IMR-90 (cell line): ENCODE measurements at regions not wholly inside any gene's neighbourhood (a gene's known extent, or its start where the extent isn't known, plus 50 kb on each side); places are given as distances from the start of the nearest gene placed in this dataset.

Experiments
- ATAC-seq: fragments of 200-7000 bp; cut with Tn5 transposase; 2 replicates; pipeline ENCODE4 v1.9.1; 2020; ENCODE audit warnings: low read depth, mild to moderate bottlenecking, moderate library complexity
- BruUV-seq: library from RNA; stranded (reverse); fragments of 400-500 nt; replicated peaks from 2 replicates; lab custom pipeline; 2021; lab: Mats Ljungman, UMichigan
- CTCF ChIA-PET: fragments of 300-600 bp; formaldehyde crosslinking; extraction: SDS; loops from one replicate; lab custom pipeline; 2021; ENCODE audit warnings: antibody characterized with exemption; lab: Yijun Ruan, JAX
- POLR2A ChIA-PET: fragments of 300-600 bp; sonication (Branson Sonifier 250); formaldehyde crosslinking; loops from one replicate; lab custom pipeline; 2022; ENCODE audit warnings: antibody characterized with exemption; ENCODE audit not compliant: unreplicated experiment; lab: Charles Lee
- DNase-seq: peaks from one replicate; pipeline ENCODE4 v3.0.0; 2013
- H2AFZ ChIP-seq: replicated peaks from 2 replicates; pipeline ENCODE3; 2013; ENCODE audit warnings: low read length, mild to moderate bottlenecking; ENCODE audit not compliant: poor library complexity
- H2AK5ac ChIP-seq: 2 replicates; pipeline ENCODE4 v1.6.1; 2013; ENCODE audit warnings: low read depth, low read length, inconsistent platforms
- H2AK9ac ChIP-seq: replicated peaks from 2 replicates; pipeline ENCODE3; 2013; ENCODE audit warnings: mild to moderate bottlenecking, low read depth, low read length, moderate library complexity; ENCODE audit not compliant: poor library complexity
- H2BK120ac ChIP-seq: 2 replicates; pipeline ENCODE4 v1.6.1; 2013; ENCODE audit warnings: low read depth, low read length, inconsistent platforms
- H2BK15ac ChIP-seq: 3 replicates; pipeline ENCODE4 v1.6.1; 2013; ENCODE audit warnings: low read depth, low read length, inconsistent platforms
- H2BK20ac ChIP-seq: 2 replicates; pipeline ENCODE4 v1.6.1; 2013; ENCODE audit warnings: low read depth, mild to moderate bottlenecking, inconsistent platforms, low read length, moderate library complexity
- H2BK5ac ChIP-seq: 2 replicates; pipeline ENCODE4 v1.6.1; 2013; ENCODE audit warnings: mild to moderate bottlenecking, low read depth, low read length, inconsistent platforms; ENCODE audit not compliant: poor library complexity, severe bottlenecking
- H3K14ac ChIP-seq: replicated peaks from 2 replicates; pipeline ENCODE4 v1.6.1; 2013; ENCODE audit warnings: low read depth, low read length, inconsistent platforms
- H3K18ac ChIP-seq: 2 replicates; pipeline ENCODE4 v1.6.1; 2013; ENCODE audit warnings: low read depth, low read length, control low read depth
- H3K23ac ChIP-seq: 2 replicates; pipeline ENCODE4 v1.6.1; 2013; ENCODE audit warnings: low read depth, low read length, inconsistent platforms
- H3K27ac ChIP-seq: 2 replicates; pipeline ENCODE4 v1.5.1; 2013; ENCODE audit warnings: mild to moderate bottlenecking, control low read depth, low read length; ENCODE audit not compliant: insufficient read depth
- H3K27me3 ChIP-seq: 2 replicates; pipeline ENCODE4 v1.6.1; 2013; ENCODE audit warnings: low read length; ENCODE audit not compliant: control insufficient read depth, insufficient read depth
- H3K36me3 ChIP-seq: 2 replicates; pipeline ENCODE4 v1.6.1; 2013; ENCODE audit warnings: low read length, mixed read lengths; ENCODE audit not compliant: control insufficient read depth, insufficient read depth
- H3K4ac ChIP-seq: 2 replicates; pipeline ENCODE4 v1.6.1; 2013; ENCODE audit warnings: low read depth, low read length, inconsistent platforms
- H3K4me1 ChIP-seq: 2 replicates; pipeline ENCODE4 v1.6.1; 2013; ENCODE audit warnings: low read length, mixed read lengths; ENCODE audit not compliant: control insufficient read depth, insufficient read depth
- H3K4me2 ChIP-seq: 2 replicates; pipeline ENCODE4 v1.6.1; 2013; ENCODE audit warnings: low read depth, mild to moderate bottlenecking, control low read depth, low read length, moderate library complexity
- H3K4me3 ChIP-seq: 2 replicates; pipeline ENCODE4 v1.5.1; 2013; ENCODE audit warnings: low read depth, mild to moderate bottlenecking, control low read depth, low read length, moderate library complexity; ENCODE audit not compliant: insufficient read depth
- H3K56ac ChIP-seq: 2 replicates; pipeline ENCODE4 v1.6.1; 2013; ENCODE audit warnings: low read length, inconsistent platforms; ENCODE audit not compliant: insufficient read depth; ENCODE audit errors: extremely low read depth
- H3K79me1 ChIP-seq, 2 experiments: 2 replicates each; pipeline ENCODE4 v1.6.1; 2013; ENCODE audit warnings: low read length in 2 of 2, inconsistent platforms in 1 of 2, low read depth in 1 of 2
- H3K9ac ChIP-seq: 2 replicates; pipeline ENCODE4 v1.6.1; 2013; ENCODE audit warnings: low read depth, low read length, control low read depth
- H3K9me1 ChIP-seq: 2 replicates; pipeline ENCODE4 v1.6.1; 2013; ENCODE audit warnings: low read length, inconsistent platforms; ENCODE audit not compliant: insufficient read depth
- H3K9me3 ChIP-seq: 2 replicates; pipeline ENCODE4 v1.6.1; 2013; ENCODE audit warnings: low read length; ENCODE audit not compliant: control insufficient read depth, insufficient read depth
- H4K20me1 ChIP-seq: 2 replicates; pipeline ENCODE4 v1.6.1; 2013; ENCODE audit warnings: low read length, inconsistent platforms; ENCODE audit not compliant: insufficient read depth
- H4K5ac ChIP-seq: 2 replicates; pipeline ENCODE4 v1.6.1; 2013; ENCODE audit warnings: mild to moderate bottlenecking, low read depth, low read length, control low read depth
- H4K8ac ChIP-seq, 2 experiments: 2 replicates each; pipeline ENCODE4 v1.6.1; 2013; ENCODE audit warnings: low read depth in 2 of 2, low read length in 2 of 2, control low read depth in 1 of 2, inconsistent platforms in 1 of 2
- H4K91ac ChIP-seq: 2 replicates; pipeline ENCODE4 v1.6.1; 2013; ENCODE audit warnings: low read depth, low read length, inconsistent platforms; ENCODE audit not compliant: insufficient read depth
- CHD1 ChIP-seq: IDR thresholded peaks from 2 replicates; pipeline ENCODE4 v1.6.1; 2012; ENCODE audit warnings: low read depth, low read length, improper control_type of control experiment
- NFE2L2 ChIP-seq: fragments of 150-350 bp; IDR thresholded peaks from 2 replicates; pipeline ENCODE4 v1.6.1; 2016; ENCODE audit warnings: low read depth, mild to moderate bottlenecking, low read length
- WGBS, 2 experiments: methylation state at CpG; one replicate each; pipeline versions ENCODE4 v1.1.5 to v1.1.7; 2013; ENCODE audit warnings: missing lambda C conversion rate in 2 of 2; ENCODE audit not compliant: insufficient read length in 1 of 2; ENCODE audit errors: extremely low coverage in 2 of 2; 5-methylcytosine and 5-hydroxymethylcytosine counted together
- dilution Hi-C: fragments of 300-500 bp; cut with HindIII; formaldehyde crosslinking; loops from one replicate; pipeline ENCODE4 v1.14.3; 2018; ENCODE audit warnings: low sequenced_read_pairs; ENCODE audit not compliant: unreplicated experiment
- in situ Hi-C: fragments of 300-500 bp; cut with MboI; formaldehyde crosslinking; loops from 3 replicates; pipeline ENCODE4 v1.14.3; 2019; ENCODE audit warnings: low sequenced_read_pairs, inconsistent platforms, mixed read lengths
- intact Hi-C: fragments of 100-400 bp; cut with micrococcal nuclease; formaldehyde crosslinking; loops from 2 replicates; pipeline ENCODE4 v1.10.0; 2022
- TF ChIP-seq, protein P1 (sequence below): fragments of 150-350 bp; IDR thresholded peaks from 2 replicates; pipeline ENCODE4 v1.6.1; 2017; ENCODE audit warnings: mild to moderate bottlenecking, antibody characterized with exemption, low read length, low read depth

GRCh38 chr17:59483860-59484259 lies 81.5 kb upstream of the DHX40 start:
- no peak overlapping the region for H2BK20ac ChIP-seq
- H2BK15ac ChIP-seq: no peak overlapping the region
- TF ChIP-seq NFE2L2: no peak
- TF ChIP-seq, protein P1, sequence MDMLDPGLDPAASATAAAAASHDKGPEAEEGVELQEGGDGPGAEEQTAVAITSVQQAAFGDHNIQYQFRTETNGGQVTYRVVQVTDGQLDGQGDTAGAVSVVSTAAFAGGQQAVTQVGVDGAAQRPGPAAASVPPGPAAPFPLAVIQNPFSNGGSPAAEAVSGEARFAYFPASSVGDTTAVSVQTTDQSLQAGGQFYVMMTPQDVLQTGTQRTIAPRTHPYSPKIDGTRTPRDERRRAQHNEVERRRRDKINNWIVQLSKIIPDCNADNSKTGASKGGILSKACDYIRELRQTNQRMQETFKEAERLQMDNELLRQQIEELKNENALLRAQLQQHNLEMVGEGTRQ: no peak
- no peak for TF ChIP-seq CHD1
- H3K9ac ChIP-seq: no peak overlapping the region
- ChIA-PET CTCF (no interaction called here), POLR2A (no interaction called here)
- no peak overlapping the region for H4K91ac ChIP-seq
- no peaks in the 10 kb centered on the region for H3K9me1 ChIP-seq
- no peaks in the 10 kb centered on the region for H4K20me1 ChIP-seq
- H2AK5ac ChIP-seq: no peak overlapping the region
- peaks cover 17% of the 10 kb centered on the region for H3K27me3 ChIP-seq
- intact Hi-C loops (no loop called here), dilution Hi-C loops (no loop called here), in situ Hi-C loops (no loop called here)
- H3K14ac ChIP-seq: no peak overlapping the region
- no peak overlapping the region for H3K18ac ChIP-seq
- DNase-seq (no peak), ATAC-seq (no peak)
- no peak overlapping the region for H3K27ac ChIP-seq
- H4K5ac ChIP-seq: no peak overlapping the region
- no CpG with 5 or more reads among the region's 5 CpGs for WGBS, 2 experiments
- H3K4me2 ChIP-seq: no peak overlapping the region
- no peak overlapping the region for H4K8ac ChIP-seq
- no peaks in the 10 kb centered on the region for H3K4me1 ChIP-seq
- no peak overlapping the region for H2BK5ac ChIP-seq
- H3K56ac ChIP-seq: no peak overlapping the region
- H3K23ac ChIP-seq: no peak overlapping the region
- no peaks in the 10 kb centered on the region for H3K79me1 ChIP-seq
- no TSS peak for BruUV-seq
- no peak overlapping the region for H3K4me3 ChIP-seq
- no peak overlapping the region for H2BK120ac ChIP-seq
- no peak overlapping the region for H2AFZ ChIP-seq
- H3K4ac ChIP-seq: no peak overlapping the region
- no peaks in the 10 kb centered on the region for H3K36me3 ChIP-seq
- H3K9me3 ChIP-seq: no peaks in the 10 kb centered on the region
- H2AK9ac ChIP-seq: no peak overlapping the region
